Stimulated activated naive CD4-positive, alpha-beta T cell (primary cell): ENCODE measurements at regions not wholly inside any gene's neighbourhood (a gene's known extent, or its start where the extent isn't known, plus 50 kb on each side); places are given as distances from the start of the nearest gene placed in this dataset.

ENCODE experiments used
- DNase-seq, 6 experiments: peaks; one replicate each; lab custom pipeline; 2025; lab: John Stamatoyannopoulos, UW

DNA sequence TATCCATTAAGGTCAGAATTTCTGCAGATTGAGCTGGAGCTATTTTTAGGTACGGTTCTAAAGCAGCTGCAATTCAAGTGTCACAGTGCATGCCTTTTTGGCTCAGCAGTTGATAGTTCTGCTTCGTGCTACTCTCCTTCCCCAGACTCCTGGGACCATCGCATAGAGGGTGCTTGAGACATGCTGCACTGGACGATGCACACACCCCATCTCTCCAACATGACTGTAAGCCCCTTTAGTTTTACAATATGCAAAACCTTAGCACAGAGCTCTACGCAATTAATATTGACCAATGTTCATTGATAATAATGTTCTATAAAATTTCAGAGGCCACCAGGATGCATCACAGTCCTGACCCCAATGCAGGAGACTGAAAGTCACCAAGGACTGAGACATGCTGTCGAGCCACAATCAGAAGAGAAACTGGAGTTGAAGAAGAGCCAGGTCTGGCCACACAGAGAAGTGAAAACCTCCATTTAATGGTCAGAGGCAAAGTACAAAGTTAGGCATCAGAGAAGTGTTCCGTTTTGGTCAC, 120.9 kb upstream of the ZC3H12C start:
- DNase-seq, result no peak

GRCh38 chr11:109972939-109973338, 120.3 kb upstream of the ZC3H12C start:
- DNase-seq, result no peak

- DNase-seq, result no peak
Observed at GRCh38 chr11:109973486-109973885, 119.7 kb upstream of the ZC3H12C start.

GRCh38 chr11:109974523-109974922, 118.7 kb upstream of the ZC3H12C start:
- no peak for DNase-seq

- DNase-seq, result no peak
Observed at GRCh38 chr11:109978895-109979294, 114.3 kb upstream of the ZC3H12C start.

DNA sequence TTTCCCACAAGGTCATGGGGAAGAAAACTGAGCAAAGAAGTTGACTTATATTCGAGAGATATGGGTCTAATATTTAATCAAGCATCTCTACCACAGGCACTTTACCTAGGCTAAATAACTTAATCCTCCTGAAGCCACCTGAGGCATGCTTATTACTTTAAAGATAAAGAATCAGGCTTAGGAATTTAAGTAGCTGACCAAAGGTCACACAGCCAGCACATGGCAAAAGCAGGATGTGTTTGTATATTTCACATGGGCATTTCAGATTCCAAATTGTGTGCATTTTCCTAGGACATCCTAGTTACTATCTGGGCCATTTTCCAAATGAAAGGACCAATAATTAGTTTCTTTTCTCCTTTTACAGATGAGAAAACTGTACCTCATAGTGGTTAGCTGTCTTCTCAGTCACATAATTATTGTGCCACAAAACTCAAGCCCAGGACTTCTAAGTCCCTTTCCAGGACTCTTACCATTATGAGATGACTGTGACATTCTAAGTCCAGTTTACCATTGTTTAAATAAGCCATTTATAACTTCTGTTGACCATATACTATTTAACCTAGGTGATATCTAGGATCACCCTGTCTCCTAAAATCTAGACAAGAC, 112.1 kb upstream of the ZC3H12C start:
- DNase-seq, result no peak

DNA sequence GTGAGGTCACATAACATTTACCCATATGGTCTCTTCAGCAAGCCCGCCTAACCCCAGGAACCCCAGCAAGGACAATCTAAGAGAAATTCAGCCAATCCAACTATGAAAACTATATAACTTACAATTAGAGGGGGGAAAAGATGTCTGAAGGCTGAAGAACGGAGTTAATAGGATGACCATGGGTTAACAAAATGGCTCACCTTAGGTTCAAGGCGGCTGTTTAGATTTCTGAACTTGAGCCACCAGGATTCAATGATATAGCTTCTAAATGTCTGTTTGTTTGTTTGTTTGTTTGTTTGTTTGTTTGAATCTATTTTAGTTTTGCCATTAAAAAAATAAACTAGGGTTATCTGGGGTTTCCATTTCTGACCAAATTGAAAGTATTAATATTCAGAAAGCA, 109.8 kb upstream of the ZC3H12C start:
- no peak for DNase-seq

GRCh38 chr11:109984634-109985289, 108.4 kb upstream of the ZC3H12C start:
- no peak for DNase-seq

DNA sequence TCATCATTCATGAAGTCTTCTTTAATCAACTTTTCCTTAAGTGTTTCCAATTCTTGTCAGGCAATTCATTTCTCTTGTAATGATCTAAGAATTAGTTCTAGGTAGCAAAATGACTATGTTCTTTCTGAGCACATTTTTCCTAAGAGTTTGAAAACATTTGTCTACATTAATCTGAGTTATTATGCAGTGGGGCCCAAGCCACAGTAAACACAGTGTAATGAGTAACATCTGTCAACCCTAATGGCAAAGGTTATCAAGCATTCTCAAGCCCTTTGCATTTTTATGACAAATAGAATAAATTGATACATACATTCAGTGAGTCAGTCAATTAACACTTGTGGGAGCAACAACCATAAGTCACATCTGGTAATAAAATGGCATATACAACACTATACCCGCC, 106.7 kb upstream of the ZC3H12C start:
- DNase-seq, result no peak

DNA sequence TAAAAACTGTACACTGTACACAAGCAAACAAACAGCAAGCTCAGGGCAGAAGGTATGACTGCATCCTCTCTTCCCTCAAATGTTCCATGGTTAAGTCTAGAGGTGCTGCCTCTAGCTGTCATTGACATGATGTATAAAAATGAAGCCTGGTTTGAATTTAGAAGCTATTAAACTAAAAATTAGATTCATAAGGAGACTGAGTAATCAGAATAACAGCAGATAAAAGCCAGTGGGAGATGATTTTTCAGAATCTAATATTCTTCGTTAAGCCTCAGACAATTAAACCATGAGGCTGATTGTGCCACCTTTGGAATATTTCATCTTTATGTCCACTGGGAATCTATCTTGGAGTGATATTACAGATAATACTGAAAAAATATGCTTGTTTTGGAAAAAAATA, 101.4 kb upstream of the ZC3H12C start:
- no peak for DNase-seq

DNA sequence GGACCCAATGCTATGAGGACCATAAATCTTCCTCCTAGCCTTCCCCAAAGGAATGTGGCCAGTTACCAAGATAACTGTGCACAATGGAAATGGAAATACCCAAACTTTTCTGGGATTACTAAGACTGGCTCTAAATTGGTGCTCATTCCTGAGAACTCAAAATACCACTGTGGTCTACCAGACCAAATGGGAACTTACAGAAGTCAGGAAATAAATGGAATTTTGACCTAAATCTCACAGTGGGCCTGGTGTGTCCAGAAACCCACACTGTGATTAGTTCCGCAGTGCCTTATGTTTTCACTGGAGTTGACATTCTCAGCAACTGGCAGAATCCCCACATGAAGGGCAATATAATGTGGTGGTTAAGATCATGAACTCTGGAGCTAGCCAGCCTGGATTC, 99.4 kb upstream of the ZC3H12C start:
- DNase-seq, result no peak

- DNase-seq, result no peak
Observed at GRCh38 chr11:109994907-109995306, 98.3 kb upstream of the ZC3H12C start.

DNA sequence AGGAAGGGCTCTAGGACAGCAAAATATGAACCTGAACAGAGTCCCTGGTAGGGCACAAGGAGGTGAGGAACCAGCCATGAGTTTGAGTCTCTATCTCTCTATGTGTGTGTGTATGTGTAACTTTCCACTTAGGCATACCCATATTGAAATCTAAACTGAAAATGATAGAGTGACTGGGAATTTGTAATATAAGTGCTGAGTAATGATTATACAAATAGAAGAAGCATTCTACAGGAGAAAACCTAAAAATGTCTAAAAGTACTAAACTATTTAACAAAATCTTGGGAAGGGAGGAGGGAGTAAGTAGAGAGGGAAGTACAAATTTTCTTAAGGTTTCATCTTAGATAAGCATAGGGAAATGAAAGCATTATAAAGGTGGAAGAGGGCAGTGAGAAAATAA, 97.1 kb upstream of the ZC3H12C start:
- no peak for DNase-seq

- no peak for DNase-seq
Observed at GRCh38 chr11:109998921-109999320, 94.3 kb upstream of the ZC3H12C start.

DNA sequence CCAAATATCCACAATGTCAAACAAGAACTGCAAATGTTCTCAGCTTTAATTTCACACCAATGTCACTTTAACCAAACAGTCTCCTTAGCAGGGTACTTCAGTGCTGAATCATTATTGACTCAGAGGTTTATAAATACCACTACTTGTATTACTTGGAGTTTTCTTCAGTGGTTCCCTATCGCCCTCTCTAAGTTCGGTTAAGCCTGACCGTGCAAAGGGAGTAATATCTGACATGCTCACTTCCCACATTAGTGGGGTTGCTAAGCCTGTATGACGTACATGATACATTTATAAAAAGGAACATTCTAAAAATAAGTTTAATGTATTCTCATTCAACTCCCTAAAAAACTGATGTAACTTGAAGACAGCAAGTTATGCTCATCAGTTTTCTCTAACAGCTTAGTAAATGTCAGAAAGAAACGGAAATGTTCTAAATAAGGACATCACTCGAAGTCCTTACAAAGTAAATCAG, 93.1 kb upstream of the ZC3H12C start:
- DNase-seq, result no peak

DNA sequence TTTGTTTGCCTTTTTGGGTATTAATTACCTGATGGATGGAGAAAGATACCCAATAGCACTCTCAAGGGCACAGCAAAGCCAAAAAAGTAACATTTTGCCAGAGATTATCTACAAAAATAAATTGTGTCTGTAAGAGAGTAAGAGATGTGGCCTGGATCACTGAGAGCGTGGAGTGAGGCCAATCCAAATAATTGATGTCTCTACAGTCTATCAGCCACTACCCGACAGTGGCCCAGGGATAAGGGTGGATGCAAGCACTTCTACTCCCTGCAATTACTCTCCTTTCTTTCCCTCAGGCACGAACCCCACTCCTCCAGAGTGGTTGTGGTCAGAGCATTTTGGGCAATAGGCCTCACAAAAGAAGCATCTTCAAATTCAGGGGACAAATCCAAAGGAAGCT, 92.3 kb upstream of the ZC3H12C start:
- no peak for DNase-seq

DNA sequence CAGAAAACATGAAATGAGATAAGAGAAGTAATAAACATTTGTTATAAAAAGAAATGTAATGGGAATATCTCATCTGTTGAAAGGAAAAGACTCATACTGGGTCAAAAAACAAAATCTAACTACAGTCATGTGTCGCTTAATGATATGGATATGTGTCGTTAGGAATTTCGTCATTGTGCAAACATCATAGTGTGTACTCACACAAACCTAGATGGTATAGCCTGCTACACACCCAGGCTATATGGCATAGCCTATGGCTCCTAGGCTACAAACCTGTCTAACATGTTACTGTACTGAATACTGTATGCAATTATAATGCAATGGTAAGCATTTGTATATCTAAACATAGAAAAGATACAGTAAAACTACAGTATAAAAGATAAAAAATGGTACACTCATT, 89.8 kb upstream of the ZC3H12C start:
- no peak for DNase-seq

DNA sequence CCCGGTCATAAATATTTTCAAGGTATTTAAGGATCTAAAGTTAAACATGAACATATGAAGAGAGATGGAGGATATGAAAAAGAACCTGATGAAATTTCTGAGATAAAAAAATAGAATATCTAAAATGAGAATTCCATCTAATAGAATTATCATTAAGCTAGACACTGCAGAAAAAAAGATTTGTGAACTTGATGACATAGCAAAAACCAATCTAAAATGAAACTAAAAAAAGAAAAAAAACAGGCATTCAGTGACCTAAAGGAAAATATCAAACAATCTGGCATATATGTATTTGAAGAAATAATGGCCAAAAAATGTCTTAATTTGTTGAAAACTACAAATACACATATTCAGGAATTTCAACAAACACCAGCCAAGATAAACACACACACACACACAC, 81.6 kb upstream of the ZC3H12C start:
- no peak for DNase-seq

DNA sequence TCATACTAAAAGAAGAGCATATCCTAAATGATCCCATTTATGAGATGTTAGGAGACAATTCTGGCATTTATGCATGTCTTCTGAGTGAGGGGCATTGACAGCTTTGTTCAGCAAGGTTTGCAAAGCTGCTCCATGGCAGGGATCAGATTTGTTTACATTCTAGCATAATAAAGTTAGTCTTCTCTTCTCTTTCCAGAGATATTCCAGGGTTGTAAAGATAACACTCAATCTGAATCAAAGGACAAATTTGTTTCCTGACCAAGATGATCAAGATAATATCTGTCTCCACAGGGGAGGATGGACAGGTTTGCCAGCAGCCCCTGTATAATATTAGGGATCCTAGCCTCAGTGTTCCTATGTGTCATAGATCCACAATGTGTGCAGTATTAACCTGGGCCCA, 77.5 kb upstream of the ZC3H12C start:
- DNase-seq, result no peak

DNA sequence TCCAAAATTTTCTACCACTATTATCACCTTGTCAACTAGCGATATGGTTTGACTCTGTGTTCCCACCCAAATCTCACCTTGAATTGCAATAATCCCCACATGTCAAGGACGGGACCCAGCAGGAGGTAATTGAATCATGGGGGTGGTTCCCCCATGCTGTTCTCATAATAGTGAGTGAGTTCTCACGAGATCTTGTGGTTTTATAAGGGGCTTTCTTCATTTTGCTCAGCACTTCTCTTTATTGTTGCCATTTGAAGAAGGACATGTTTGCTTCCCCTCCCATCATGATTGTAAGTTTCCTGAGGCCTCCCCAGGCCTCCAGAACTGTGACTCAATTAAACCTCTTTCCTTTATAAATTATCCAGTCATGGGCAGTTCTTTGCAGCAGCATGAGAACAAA, 73.5 kb upstream of the ZC3H12C start:
- DNase-seq, result no peak

DNA sequence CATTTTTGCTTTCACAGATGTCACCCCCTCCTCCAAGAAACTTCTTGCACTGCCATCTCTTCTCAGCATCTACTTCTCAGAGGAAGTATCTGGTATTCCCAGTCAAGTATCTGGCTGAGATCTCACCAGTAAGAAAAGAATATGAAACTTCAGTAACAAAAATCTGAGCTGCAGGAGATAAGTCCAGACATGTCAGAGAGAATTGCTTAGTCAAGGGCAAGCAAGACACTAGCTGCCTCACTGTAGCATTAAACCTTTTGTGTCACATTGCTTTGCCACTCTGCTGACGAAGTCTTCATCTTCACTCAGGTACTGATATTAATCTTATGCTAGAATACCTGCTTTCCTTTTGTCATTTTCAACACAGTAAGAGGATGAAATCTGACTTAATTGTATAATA, 70.6 kb upstream of the ZC3H12C start:
- DNase-seq, result no peak

DNA sequence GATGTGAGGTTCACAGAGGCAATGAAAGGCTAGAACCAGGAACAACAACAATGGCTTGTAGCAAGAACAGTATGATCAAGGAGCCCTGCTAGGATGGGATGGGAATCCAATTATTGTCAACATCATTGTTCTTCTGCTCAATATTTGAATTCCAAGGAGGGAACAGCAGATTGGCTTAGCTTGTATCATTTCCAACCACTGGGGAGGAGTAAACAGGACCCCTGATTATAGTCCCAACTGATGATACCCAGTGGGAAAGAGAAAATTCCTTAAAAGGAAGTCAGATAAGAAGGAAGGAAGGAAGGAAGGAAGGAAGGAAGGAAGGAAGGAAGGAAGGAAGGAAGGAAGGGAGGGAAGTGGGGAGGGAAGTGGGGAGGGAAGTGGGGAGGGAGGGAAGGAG, 69.5 kb upstream of the ZC3H12C start:
- DNase-seq, result no peak

- DNase-seq, result no peak
Observed at GRCh38 chr11:110026858-110027626, 66.2 kb upstream of the ZC3H12C start.
